Panc1 (cell line): ENCODE measurements at regions not wholly inside any gene's neighbourhood (a gene's known extent, or its start where the extent isn't known, plus 50 kb on each side); places are given as distances from the start of the nearest gene placed in this dataset.

Source experiments
- TF ChIP-seq, protein P1 (sequence below): fragments of 450-650 bp; IDR thresholded peaks from 2 replicates; pipeline ENCODE4 v1.5.1; 2017; ENCODE audit warnings: mild to moderate bottlenecking
- TF ChIP-seq, protein P2 (sequence below), 2 experiments: IDR thresholded peaks; 2 replicates each; pipeline ENCODE4 v1.6.1; 2011 to 2012; ENCODE audit warnings: low read depth in 2 of 2, control low read depth in 1 of 2, low read length in 1 of 2, mild to moderate bottlenecking in 1 of 2, moderate library complexity in 1 of 2; ENCODE audit not compliant: insufficient read depth in 1 of 2

DNA sequence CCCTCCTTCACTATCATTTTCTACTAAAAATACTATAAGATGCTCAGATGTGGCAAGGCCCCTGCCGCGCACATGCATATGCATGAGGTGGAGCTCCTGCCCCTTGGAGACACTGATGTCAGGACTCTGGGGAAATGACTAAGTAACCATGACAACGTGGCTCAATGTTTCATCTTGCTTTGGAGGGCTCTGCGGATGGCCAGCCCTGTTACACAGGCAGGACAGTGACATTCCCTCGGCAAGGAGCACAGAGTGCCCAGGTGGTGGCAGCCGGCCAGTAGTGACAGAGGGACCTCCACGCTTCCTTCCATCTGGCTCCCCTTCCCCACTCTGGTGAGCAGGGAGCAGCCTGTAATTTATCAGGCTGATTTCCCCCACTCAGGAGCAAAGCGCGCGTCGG lies 364.1 kb downstream of the SS18 start:
- TF ChIP-seq, protein P1, sequence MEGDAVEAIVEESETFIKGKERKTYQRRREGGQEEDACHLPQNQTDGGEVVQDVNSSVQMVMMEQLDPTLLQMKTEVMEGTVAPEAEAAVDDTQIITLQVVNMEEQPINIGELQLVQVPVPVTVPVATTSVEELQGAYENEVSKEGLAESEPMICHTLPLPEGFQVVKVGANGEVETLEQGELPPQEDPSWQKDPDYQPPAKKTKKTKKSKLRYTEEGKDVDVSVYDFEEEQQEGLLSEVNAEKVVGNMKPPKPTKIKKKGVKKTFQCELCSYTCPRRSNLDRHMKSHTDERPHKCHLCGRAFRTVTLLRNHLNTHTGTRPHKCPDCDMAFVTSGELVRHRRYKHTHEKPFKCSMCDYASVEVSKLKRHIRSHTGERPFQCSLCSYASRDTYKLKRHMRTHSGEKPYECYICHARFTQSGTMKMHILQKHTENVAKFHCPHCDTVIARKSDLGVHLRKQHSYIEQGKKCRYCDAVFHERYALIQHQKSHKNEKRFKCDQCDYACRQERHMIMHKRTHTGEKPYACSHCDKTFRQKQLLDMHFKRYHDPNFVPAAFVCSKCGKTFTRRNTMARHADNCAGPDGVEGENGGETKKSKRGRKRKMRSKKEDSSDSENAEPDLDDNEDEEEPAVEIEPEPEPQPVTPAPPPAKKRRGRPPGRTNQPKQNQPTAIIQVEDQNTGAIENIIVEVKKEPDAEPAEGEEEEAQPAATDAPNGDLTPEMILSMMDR: no peak
- TF ChIP-seq, protein P2, sequence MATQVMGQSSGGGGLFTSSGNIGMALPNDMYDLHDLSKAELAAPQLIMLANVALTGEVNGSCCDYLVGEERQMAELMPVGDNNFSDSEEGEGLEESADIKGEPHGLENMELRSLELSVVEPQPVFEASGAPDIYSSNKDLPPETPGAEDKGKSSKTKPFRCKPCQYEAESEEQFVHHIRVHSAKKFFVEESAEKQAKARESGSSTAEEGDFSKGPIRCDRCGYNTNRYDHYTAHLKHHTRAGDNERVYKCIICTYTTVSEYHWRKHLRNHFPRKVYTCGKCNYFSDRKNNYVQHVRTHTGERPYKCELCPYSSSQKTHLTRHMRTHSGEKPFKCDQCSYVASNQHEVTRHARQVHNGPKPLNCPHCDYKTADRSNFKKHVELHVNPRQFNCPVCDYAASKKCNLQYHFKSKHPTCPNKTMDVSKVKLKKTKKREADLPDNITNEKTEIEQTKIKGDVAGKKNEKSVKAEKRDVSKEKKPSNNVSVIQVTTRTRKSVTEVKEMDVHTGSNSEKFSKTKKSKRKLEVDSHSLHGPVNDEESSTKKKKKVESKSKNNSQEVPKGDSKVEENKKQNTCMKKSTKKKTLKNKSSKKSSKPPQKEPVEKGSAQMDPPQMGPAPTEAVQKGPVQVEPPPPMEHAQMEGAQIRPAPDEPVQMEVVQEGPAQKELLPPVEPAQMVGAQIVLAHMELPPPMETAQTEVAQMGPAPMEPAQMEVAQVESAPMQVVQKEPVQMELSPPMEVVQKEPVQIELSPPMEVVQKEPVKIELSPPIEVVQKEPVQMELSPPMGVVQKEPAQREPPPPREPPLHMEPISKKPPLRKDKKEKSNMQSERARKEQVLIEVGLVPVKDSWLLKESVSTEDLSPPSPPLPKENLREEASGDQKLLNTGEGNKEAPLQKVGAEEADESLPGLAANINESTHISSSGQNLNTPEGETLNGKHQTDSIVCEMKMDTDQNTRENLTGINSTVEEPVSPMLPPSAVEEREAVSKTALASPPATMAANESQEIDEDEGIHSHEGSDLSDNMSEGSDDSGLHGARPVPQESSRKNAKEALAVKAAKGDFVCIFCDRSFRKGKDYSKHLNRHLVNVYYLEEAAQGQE (IDR thresholded peaks at IDR 0.05; ENCODE audit: insufficient read depth in 1 of 2, low read depth in 2 of 2, low read length in 1 of 2): no peak
